HUES48 (cell line): ENCODE measurements at regions not wholly inside any gene's neighbourhood (a gene's known extent, or its start where the extent isn't known, plus 50 kb on each side); places are given as distances from the start of the nearest gene placed in this dataset.

Source experiments
- H3K27ac ChIP-seq: one replicate; pipeline ENCODE4 v1.7.0; 2013; ENCODE audit warnings: low read depth, low read length, inconsistent platforms
- H3K27me3 ChIP-seq: 2 replicates; pipeline ENCODE4 v1.6.1; 2013; ENCODE audit warnings: mild to moderate bottlenecking, low read length; ENCODE audit not compliant: control insufficient read depth, insufficient read depth
- H3K36me3 ChIP-seq: 2 replicates; pipeline ENCODE4 v1.6.1; 2013; ENCODE audit warnings: low read length; ENCODE audit not compliant: control insufficient read depth, insufficient read depth
- H3K4me1 ChIP-seq: 2 replicates; pipeline ENCODE4 v1.6.1; 2013; ENCODE audit warnings: mild to moderate bottlenecking, low read length; ENCODE audit not compliant: control insufficient read depth, insufficient read depth
- H3K4me3 ChIP-seq: 2 replicates; pipeline ENCODE4 v1.5.1; 2013; ENCODE audit warnings: mild to moderate bottlenecking, low read depth, low read length
- H3K9ac ChIP-seq: 2 replicates; pipeline ENCODE4 v1.6.1; 2013; ENCODE audit warnings: mild to moderate bottlenecking, low read depth, low read length, moderate library complexity
- H3K9me3 ChIP-seq: 2 replicates; pipeline ENCODE4 v1.6.1; 2013; ENCODE audit warnings: low read length; ENCODE audit not compliant: control insufficient read depth, insufficient read depth

DNA sequence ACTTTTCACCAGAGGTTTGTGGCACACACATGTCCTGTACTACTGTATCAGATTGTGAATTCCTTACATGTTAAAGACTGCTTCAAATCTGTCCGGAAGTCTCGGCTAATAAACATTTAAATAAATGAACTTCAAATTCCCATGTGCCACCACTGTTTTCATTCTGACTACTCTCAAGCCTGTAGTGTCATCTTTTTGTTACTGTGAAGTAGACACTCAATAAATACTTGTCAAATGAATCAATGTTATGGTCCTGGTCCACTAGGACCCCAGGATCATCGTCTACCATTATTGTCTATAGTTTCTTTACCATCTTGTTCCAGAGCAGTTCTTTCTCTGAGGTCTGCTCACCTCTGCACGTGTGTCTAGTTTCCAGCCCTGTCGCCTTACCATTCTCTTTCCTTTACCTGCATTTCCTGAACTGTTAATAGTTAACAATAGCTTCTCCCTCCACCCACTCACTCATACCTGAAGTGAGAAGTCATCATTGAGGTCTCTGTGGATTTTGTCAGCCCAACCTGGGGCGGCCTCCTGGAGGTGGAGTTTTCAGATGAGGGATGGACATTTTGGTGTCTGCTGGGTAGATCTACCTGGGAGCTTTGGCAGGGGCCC is 333.0 kb downstream of the SEC14L1 start:
- Histone ChIP-seq H3K27ac (peak overlapping the region; percentile 98), H3K9ac (no peak overlapping the region)

DNA sequence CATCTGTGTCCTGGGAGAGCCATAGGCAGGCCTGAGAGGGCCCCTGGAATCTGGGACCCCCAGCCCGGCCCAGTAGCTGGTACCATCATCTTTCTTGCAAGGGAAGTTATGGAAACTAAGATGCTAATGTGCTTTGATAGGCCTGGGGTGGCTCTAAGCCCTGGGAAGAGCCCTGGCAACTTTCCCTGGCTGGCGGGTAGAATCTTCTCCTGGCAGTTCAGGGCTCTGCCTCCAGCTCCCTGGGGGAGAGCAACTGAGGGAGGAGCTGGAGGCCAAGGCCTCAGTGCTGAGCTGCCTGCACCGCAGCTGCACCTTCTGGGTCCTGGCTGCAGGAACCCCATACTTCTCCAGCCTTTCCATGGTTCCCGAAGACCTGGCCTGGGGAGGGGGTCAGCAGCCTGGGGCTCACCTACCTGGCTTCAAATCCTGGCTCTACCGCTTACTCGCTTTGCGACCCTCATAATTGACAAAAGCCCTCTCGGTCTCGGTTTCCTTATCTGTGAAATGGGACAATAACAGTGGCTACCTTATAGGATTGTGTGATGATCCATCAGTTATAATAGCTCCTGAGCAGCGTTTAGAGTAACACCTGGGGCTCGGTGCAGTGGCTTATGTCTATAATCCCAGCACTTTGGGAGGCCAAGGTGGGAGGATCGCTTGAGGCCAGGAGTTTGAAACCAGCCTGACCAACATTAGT is 333.7 kb downstream of the SEC14L1 start:
- Histone ChIP-seq H3K9ac (no peak overlapping the region), H3K36me3 (0 out of 2 replicates have a peak, but pooled peaks cover 5% of the 10 kb centered on the region), H3K4me1 (peaks cover 71% of the 10 kb centered on the region), H3K27me3 (no peaks in the 10 kb centered on the region), H3K27ac (peak overlapping the region; percentile 65), H3K9me3 (no peaks in the 10 kb centered on the region), H3K4me3 (no peak overlapping the region)

More for the DNA sequence above, 333.0 kb downstream of the SEC14L1 start:
- Histone ChIP-seq H3K9me3 (no peaks in the 10 kb centered on the region), H3K4me1 (peaks cover 64% of the 10 kb centered on the region), H3K27me3 (no peaks in the 10 kb centered on the region), H3K36me3 (0 out of 2 replicates have a peak, but pooled peaks cover 8% of the 10 kb centered on the region), H3K4me3 (no peak overlapping the region)

DNA sequence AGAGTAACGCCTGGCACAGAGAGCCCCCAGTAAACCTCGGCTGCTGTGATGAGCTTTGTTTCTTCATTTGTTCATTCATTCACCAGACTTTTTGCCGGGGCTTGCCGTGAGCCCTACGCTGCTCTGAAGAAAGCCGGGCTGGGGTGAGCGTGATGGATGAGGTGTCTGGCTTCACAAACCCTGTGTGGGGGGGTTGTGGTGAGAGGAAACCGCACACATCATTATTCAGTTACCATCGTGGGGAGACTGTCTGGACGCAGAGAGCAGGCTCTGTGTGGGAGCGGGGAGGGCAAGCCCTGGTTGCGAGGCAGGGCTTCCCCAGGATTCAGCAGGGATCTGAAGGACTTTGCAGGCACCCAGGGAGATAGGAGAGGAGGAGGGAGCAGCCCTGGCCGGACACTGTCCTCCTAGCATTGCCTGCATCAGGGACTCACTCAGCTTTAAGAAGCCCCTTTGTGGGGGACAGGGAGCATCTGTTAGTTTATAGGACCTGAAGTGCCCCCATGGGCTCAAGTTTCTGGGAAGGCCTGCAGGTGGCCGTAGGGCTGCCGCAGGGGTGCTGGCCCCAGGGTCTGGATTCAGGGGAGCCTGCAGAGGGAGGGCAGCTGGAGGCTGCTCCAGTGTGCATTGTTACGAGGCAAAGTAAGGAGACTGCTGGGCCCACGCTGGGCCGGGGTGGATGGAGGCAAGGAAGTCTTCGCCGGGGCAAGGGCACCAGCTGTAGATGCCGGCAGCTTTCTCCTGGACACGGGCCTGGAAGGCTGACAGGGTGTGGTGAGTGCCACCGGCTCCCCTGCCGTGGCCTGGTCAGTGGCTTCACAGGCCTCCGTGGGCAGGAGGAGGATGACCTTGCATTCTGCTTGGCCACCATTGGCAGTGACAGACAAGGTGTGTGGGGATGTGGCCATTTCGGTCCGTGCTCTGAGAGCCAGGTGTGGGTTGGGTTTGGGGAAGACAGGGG is 334.5 kb downstream of the SEC14L1 start:
- H3K4me1 ChIP-seq: peaks cover 77% of the 10 kb centered on the region
- H3K9me3 ChIP-seq: no peaks in the 10 kb centered on the region
- no peaks in the 10 kb centered on the region for H3K27me3 ChIP-seq
- no peak overlapping the region for H3K27ac ChIP-seq
- H3K36me3 ChIP-seq: no peaks in the 10 kb centered on the region
- no peak overlapping the region for H3K4me3 ChIP-seq
- H3K9ac ChIP-seq: no peak overlapping the region

DNA sequence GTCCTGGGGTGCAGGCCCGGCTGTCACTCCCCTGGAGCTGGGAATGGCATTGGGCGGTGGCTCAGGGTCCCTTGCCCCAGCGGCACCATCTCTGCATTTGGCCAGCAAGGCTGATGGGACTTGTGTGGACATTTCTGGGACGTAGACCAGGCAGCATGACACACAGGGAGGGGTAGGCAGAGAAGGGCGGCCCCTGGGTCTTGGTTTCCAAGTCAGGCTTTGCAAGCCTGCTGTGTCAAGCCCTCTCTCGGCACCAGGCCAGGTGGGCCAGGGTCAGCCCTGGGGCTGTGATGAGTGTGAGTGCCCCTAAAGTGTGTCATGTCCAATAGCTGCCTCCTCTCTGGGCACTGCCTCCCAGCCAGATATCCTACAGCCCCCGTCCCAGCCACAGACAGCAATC is 335.2 kb downstream of the SEC14L1 start:
- no peaks in the 10 kb centered on the region for H3K36me3 ChIP-seq
- H3K9ac ChIP-seq: no peak overlapping the region
- H3K4me1 ChIP-seq: peaks cover 76% of the 10 kb centered on the region
- no peaks in the 10 kb centered on the region for H3K9me3 ChIP-seq
- H3K4me3 ChIP-seq: no peak overlapping the region
- no peaks in the 10 kb centered on the region for H3K27me3 ChIP-seq
- peak overlapping the region; percentile 17 for H3K27ac ChIP-seq

DNA sequence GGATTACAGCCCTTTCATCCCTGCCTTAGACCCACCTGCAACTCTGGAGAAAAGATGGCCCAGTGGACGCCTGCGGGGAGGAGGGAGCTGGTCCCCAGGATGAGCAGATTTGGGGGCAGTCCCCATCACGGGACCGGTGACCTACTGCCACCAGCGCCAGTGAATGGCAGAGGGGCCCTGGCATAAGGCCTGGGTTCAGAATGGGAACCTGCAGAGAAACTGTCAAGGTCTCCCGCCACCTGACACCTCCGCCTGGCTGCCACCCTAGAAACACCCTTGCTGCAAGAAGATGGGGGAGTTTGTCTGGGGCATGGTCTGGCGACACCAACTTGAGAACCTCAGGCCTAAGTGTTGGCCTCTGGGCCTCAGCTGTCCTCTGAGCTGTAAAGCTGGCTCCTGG is 335.7 kb downstream of the SEC14L1 start:
- Histone ChIP-seq H3K4me1 (peaks cover 72% of the 10 kb centered on the region), H3K27me3 (no peaks in the 10 kb centered on the region), H3K27ac (peak overlapping the region; percentile 17), H3K9me3 (no peaks in the 10 kb centered on the region), H3K4me3 (no peak overlapping the region), H3K9ac (no peak overlapping the region), H3K36me3 (no peaks in the 10 kb centered on the region)

DNA sequence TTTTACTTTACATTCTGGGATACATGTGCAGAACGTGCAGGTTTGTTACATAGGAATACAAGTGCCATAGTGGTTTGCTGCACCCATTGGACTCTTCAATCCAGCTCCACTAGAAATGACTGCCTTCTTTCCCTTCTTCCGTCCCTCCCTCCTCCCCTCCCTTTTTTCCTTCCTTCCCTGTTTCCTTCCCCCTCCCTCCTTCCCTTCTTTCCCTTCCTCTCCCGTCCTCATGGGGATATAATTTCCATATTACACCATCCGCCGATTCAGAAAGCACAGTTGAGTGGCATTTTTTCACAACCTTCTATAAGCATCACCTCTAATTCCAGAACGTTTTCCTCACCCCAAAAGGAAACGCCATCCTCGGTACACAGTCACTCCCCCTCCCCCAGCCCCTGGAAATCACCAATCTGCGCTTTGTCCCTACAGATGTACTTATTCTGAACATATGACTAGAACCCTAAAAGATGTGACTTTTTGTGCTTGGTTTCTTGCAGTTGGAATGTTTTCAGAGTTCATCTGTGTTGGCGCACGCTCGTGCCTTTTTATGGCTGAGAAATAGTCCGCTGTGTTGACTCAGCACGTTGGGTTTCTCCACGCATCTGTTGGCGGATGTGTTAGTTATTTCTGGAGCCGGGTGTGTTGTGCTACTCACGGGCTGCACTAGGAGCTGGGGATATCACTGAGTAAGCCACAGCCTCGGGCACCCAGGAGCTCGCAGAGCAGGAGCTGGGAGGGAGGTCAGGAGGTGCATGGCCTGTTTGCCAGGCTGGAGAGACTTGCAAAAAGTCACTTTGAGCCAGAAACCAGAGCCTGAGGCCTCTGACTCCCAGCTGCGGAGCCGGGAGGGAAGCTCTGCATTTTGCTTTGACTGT is 336.4 kb downstream of the SEC14L1 start:
- H3K27ac ChIP-seq: peak overlapping the region; percentile 57
- H3K36me3 ChIP-seq: peaks cover 1% of the 10 kb centered on the region
- H3K4me1 ChIP-seq: peaks cover 65% of the 10 kb centered on the region
- no peaks in the 10 kb centered on the region for H3K27me3 ChIP-seq
- no peak overlapping the region for H3K4me3 ChIP-seq
- H3K9ac ChIP-seq: no peak overlapping the region
- no peaks in the 10 kb centered on the region for H3K9me3 ChIP-seq

DNA sequence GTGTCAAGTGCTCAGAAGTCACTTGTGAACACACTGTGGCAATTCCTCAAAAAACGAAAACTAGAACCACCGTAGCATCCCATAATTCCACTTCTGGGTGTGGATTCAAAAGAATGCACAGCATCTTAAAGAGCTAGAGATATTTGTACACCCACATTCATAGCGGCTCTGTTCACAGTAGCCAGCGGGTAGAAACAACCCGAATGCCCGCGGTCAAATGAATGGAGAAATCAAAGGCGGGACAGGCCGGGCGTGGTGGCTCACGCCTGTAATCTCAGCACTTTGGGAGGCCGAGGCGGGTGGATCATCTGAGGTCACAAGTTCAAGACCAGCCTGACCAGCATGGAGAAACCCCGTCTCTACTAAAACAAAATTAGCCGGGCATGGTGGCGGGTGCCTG is 337.5 kb downstream of the SEC14L1 start:
- H3K9me3 ChIP-seq: no peaks in the 10 kb centered on the region
- H3K27ac ChIP-seq: no peak overlapping the region
- no peaks in the 10 kb centered on the region for H3K27me3 ChIP-seq
- H3K9ac ChIP-seq: no peak overlapping the region
- peaks cover 55% of the 10 kb centered on the region for H3K4me1 ChIP-seq
- H3K36me3 ChIP-seq: peaks cover 12% of the 10 kb centered on the region
- H3K4me3 ChIP-seq: no peak overlapping the region

DNA sequence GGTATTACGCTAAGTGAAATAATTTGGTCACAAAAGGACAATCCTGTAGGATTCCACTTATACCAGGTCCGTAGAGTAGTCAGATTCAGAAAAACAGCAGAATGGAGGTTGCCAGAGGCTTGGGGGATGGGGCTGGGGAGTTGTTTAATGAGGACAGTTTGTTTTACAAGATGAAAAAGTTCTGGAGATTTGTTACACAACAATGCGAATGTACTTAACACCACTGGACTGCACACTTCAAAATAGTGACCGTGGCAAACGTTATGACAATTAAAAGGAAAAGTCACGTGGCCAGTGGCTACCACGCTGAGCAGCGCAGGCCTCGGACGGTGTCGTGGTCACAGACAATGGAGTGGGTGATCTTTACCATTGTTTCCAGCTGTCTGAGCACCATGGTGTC is 338.1 kb downstream of the SEC14L1 start:
- no peak overlapping the region for H3K9ac ChIP-seq
- H3K36me3 ChIP-seq: peaks cover 18% of the 10 kb centered on the region
- no peaks in the 10 kb centered on the region for H3K9me3 ChIP-seq
- H3K27ac ChIP-seq: peak overlapping the region; percentile 89
- H3K27me3 ChIP-seq: no peaks in the 10 kb centered on the region
- peaks cover 50% of the 10 kb centered on the region for H3K4me1 ChIP-seq
- H3K4me3 ChIP-seq: no peak overlapping the region

DNA sequence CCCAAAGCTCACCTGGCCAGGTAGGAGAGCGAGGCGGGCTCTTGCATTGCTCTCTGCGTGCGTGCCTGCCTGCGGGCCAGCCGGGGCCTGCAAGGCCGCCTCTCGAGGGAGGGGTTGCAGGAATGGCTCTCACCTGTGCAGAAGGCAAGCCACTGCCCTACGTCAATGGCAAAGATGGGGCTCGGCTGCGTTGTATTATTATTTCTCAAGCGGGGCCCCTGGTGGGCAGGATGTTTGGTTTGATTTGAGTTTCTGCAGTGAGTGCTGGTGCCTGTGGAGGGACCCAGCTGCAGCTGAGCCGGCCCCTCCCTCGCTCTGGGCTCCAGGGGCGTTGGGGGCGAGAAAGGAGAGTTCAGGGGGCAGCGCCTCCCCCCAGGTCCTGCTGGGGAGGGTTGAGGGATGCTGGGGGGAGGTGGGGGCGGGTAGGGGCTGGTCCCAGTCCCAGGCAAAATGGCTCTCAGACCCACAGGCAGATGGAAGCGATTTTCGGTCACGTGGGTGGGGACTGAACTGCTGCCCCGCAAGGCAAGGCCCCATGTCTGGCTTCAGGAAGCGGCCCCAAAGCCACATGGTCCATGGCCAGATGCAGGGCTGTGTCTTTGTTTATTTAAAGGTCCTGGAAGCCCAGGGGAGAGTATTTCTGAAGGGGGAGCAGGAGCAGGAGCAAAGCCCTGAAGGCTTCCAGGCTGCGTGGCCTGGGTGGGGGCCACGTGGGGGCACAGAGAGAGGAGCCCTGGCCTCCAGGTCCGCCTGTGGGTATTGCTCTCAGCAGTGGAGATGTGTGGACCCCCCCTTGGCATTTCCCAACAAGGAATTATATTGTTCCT is 338.8 kb downstream of the SEC14L1 start:
- Histone ChIP-seq H3K9me3 (no peaks in the 10 kb centered on the region), H3K27ac (peak overlapping the region; percentile 89), H3K4me3 (no peak overlapping the region), H3K27me3 (no peaks in the 10 kb centered on the region), H3K9ac (peak overlapping the region; percentile 50; the same call in 1 of the 2 replicates), H3K36me3 (peaks cover 18% of the 10 kb centered on the region), H3K4me1 (peaks cover 44% of the 10 kb centered on the region)

DNA sequence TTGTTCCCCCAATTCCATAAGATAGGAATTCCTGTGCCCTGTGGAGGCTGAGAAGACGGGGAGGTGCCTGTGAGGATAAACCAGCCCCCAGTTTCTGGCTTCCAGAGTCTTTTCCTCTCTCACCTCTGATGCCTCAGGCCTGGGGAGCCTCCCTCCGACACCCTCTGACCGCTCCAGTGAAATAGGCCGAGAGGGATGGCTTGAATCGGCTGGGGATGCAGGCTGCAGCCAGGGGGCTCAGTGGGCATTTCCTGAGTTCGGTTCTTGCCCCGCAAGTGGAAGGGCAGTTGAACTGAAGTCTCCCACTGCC is 339.4 kb downstream of the SEC14L1 start:
- peaks cover 19% of the 10 kb centered on the region for H3K36me3 ChIP-seq
- H3K4me1 ChIP-seq: peaks cover 41% of the 10 kb centered on the region
- H3K27me3 ChIP-seq: no peaks in the 10 kb centered on the region
- no peak overlapping the region for H3K9ac ChIP-seq
- no peaks in the 10 kb centered on the region for H3K9me3 ChIP-seq
- peak overlapping the region; percentile 89 for H3K27ac ChIP-seq
- H3K4me3 ChIP-seq: no peak overlapping the region
